Sigmoid colon (tissue), 4 donors: ENCODE measurements at regions not wholly inside any gene's neighbourhood (a gene's known extent, or its start where the extent isn't known, plus 50 kb on each side); places are given as distances from the start of the nearest gene placed in this dataset.

ENCODE experiments used
- CTCF ChIP-seq, 4 experiments: fragments of 450-650 bp in 3 of 4; fragments of 200-600 bp in 1 of 4; IDR thresholded peaks; one replicate each; pipeline ENCODE4 v1.5.1; 2016 to 2019; ENCODE audit warnings: antibody characterized with exemption in 4 of 4, mild to moderate bottlenecking in 3 of 4, moderate library complexity in 2 of 4
- POLR2A ChIP-seq, 2 donors: fragments of 450-650 bp; IDR thresholded peaks; one replicate each; pipeline ENCODE4 v1.6.1; 2016; ENCODE audit warnings: antibody characterized with exemption in 2 of 2, mild to moderate bottlenecking in 2 of 2, moderate library complexity in 2 of 2
- POLR2AphosphoS5 ChIP-seq, 4 donors: sonication (generic); formaldehyde crosslinking; IDR thresholded peaks; one replicate each; pipeline ENCODE4 v1.6.1; 2017; ENCODE audit warnings: antibody characterized with exemption in 4 of 4

- TF ChIP-seq POLR2AphosphoS5 (IDR thresholded peaks at IDR 0.05) (no peak), POLR2A (IDR thresholded peaks at IDR 0.05) (no peak), CTCF (IDR thresholded peaks at IDR 0.05) (no peak)
These were observed 341.3 kb downstream of the MIAT start for GRCh38 chr22:26998716-26999115.
